OCI-LY1 (cell line): ENCODE measurements at regions not wholly inside any gene's neighbourhood (a gene's known extent, or its start where the extent isn't known, plus 50 kb on each side); places are given as distances from the start of the nearest gene placed in this dataset.

Experiments
- CTCF ChIP-seq: fragments of 200-600 bp; sonication (generic), shearing (Covaris generic); IDR thresholded peaks from 2 replicates; pipeline ENCODE4 v1.5.1; 2017; ENCODE audit warnings: mild to moderate bottlenecking, antibody characterized with exemption, low read length, moderate library complexity, mixed read lengths
- EZH2 ChIP-seq: fragments of 200-600 bp; sonication (generic), shearing (Covaris generic); IDR thresholded peaks from 2 replicates; pipeline ENCODE4 v1.8.0; 2017; ENCODE audit warnings: borderline replicate concordance, mixed run types, mild to moderate bottlenecking, antibody characterized with exemption, low read length, moderate library complexity, mixed read lengths

- TF ChIP-seq CTCF, result no peak
- no peak for TF ChIP-seq EZH2
Observed at GRCh38 chr20:6679086-6679485, 88.4 kb upstream of the BMP2 start.
